ENCODE measurements at regions not wholly inside any gene's neighbourhood (a gene's known extent, or its start where the extent isn't known, plus 50 kb on each side); places are given as distances from the start of the nearest gene placed in this dataset.

- in situ Hi-C loops (cut with MboI; ENCODE audit: low sequenced_read_pairs), result no loop called here
- BruUV-seq (replicated peaks), result no TSS peak
Measured at GRCh38 chr10:20606985-20607384, 290.1 kb downstream of the NEBL start.

More at GRCh38 chr10:20606985-20607384, 290.1 kb downstream of the NEBL start:
- no peak overlapping the region for H3K14ac ChIP-seq (replicated peaks; ENCODE audit: low read depth, low read length)
- intact Hi-C loops (cut with micrococcal nuclease), result no loop called here
- no peak overlapping the region for H3K23ac ChIP-seq (ENCODE audit: low read depth, low read length)
- ChIA-PET POLR2A (ENCODE audit: unreplicated experiment) (no interaction called here), CTCF (no interaction called here)
- WGBS, 2 experiments (ENCODE audit: extremely low coverage in 2 of 2, insufficient read length in 1 of 2), result no CpG with 5 or more reads among the region's 5 CpGs
- no peak overlapping the region for H2AK9ac ChIP-seq (replicated peaks; ENCODE audit: low read depth, low read length, poor library complexity)
- H4K5ac ChIP-seq (ENCODE audit: low read depth, low read length), result no peak overlapping the region
- dilution Hi-C loops (cut with HindIII; ENCODE audit: low sequenced_read_pairs, unreplicated experiment), result no loop called here
- no peak overlapping the region for H3K9ac ChIP-seq (ENCODE audit: low read depth, low read length)
- no peaks in the 10 kb centered on the region for H3K4me1 ChIP-seq (ENCODE audit: control insufficient read depth, insufficient read depth, low read length)
- H3K79me1 ChIP-seq (ENCODE audit: low read depth in 1 of 2, low read length in 2 of 2), result no peaks in the 10 kb centered on the region
- DNase-seq, result no peak
- no peak overlapping the region for H2BK15ac ChIP-seq (ENCODE audit: low read depth, low read length)
- H2BK5ac ChIP-seq (ENCODE audit: low read depth, low read length, poor library complexity, severe bottlenecking), result no peak overlapping the region
- TF ChIP-seq BHLHE40 (IDR thresholded peaks at IDR 0.05; ENCODE audit: low read depth, low read length) (no peak), RCOR1 (IDR thresholded peaks at IDR 0.05; ENCODE audit: insufficient replicate concordance, low read length) (no peak), MAZ (IDR thresholded peaks at IDR 0.05; ENCODE audit: borderline replicate concordance, low read depth, low read length) (no peak)
- no peaks in the 10 kb centered on the region for H4K20me1 ChIP-seq (ENCODE audit: insufficient read depth, low read length)
- H2AFZ ChIP-seq (replicated peaks; ENCODE audit: low read length, poor library complexity), result no peak overlapping the region
- no peak overlapping the region for H2BK120ac ChIP-seq (ENCODE audit: low read depth, low read length)
- no peak overlapping the region for H3K4me2 ChIP-seq (ENCODE audit: low read depth, low read length)
- H3K4ac ChIP-seq (ENCODE audit: low read depth, low read length), result no peak overlapping the region
- H2AK5ac ChIP-seq (ENCODE audit: low read depth, low read length), result no peak overlapping the region
- no peak overlapping the region for H3K18ac ChIP-seq (ENCODE audit: low read depth, low read length)
- H4K8ac ChIP-seq (ENCODE audit: low read depth in 2 of 2, low read length in 2 of 2), result no peak overlapping the region
- no peak overlapping the region for H3K27ac ChIP-seq (ENCODE audit: insufficient read depth, low read length)
- no peak overlapping the region for H4K91ac ChIP-seq (ENCODE audit: insufficient read depth, low read depth, low read length)
- H3K9me3 ChIP-seq (ENCODE audit: control insufficient read depth, insufficient read depth, low read length), result peaks cover 6% of the 10 kb centered on the region; the same call in 1 of the 2 replicates
- no peaks in the 10 kb centered on the region for H3K27me3 ChIP-seq (ENCODE audit: control insufficient read depth, insufficient read depth, low read length)
- H3K4me3 ChIP-seq (ENCODE audit: insufficient read depth, low read depth, low read length), result no peak overlapping the region
- no peak overlapping the region for H2BK20ac ChIP-seq (ENCODE audit: low read depth, low read length)
- H3K9me1 ChIP-seq (ENCODE audit: insufficient read depth, low read length), result no peaks in the 10 kb centered on the region
- no peak overlapping the region for H3K56ac ChIP-seq (ENCODE audit: extremely low read depth, insufficient read depth, low read length)
- H3K36me3 ChIP-seq (ENCODE audit: control insufficient read depth, insufficient read depth, low read length), result no peaks in the 10 kb centered on the region
- ATAC-seq (ENCODE audit: low read depth), result no peak

All from IMR-90 (cell line).